Germinal center (tissue), 1 donor: ENCODE measurements at regions not wholly inside any gene's neighbourhood (a gene's known extent, or its start where the extent isn't known, plus 50 kb on each side); places are given as distances from the start of the nearest gene placed in this dataset.
"Not testable (repeated sequence)": the region's sequence is repeated elsewhere in the genome, so short reads cannot be mapped to it uniquely, and the experiment has no call there.

ENCODE experiments used
- DNase-seq: peaks from one replicate; pipeline ENCODE4 v3.0.0; 2012; ENCODE audit warnings: mixed read lengths, low spot score

GRCh38 chr2:59879700-59880131 lies 673.7 kb downstream of the BCL11A start:
- no peak for DNase-seq

GRCh38 chr2:59875836-59876235 lies 677.6 kb downstream of the BCL11A start:
- DNase-seq = no peak

GRCh38 chr2:59874971-59875755 lies 678.3 kb downstream of the BCL11A start:
- no peak for DNase-seq

- DNase-seq = no peak
Measured at GRCh38 chr2:59874361-59874760, 679.1 kb downstream of the BCL11A start.

- no peak for DNase-seq
Measured at GRCh38 chr2:59871830-59872229, 681.6 kb downstream of the BCL11A start.

GRCh38 chr2:59868981-59869380 lies 684.5 kb downstream of the BCL11A start:
- DNase-seq = no peak

GRCh38 chr2:59866436-59866835 lies 687.0 kb downstream of the BCL11A start:
- no peak for DNase-seq

- no peak for DNase-seq
Measured at GRCh38 chr2:59858540-59858939, 694.9 kb downstream of the BCL11A start.

- DNase-seq = no peak
Measured at GRCh38 chr2:59857109-59857508, 696.3 kb downstream of the BCL11A start.

GRCh38 chr2:59856391-59856790 lies 697.1 kb downstream of the BCL11A start:
- no peak for DNase-seq

- DNase-seq = no peak
Measured at GRCh38 chr2:59853032-59853431, 700.4 kb downstream of the BCL11A start.

GRCh38 chr2:59851836-59852475 lies 701.5 kb downstream of the BCL11A start:
- no peak for DNase-seq

GRCh38 chr2:59850554-59850953 lies 702.9 kb downstream of the BCL11A start:
- DNase-seq = no peak

GRCh38 chr2:59833941-59834340 lies 719.5 kb downstream of the BCL11A start:
- DNase-seq = no peak

GRCh38 chr2:59830601-59831000 lies 722.9 kb downstream of the BCL11A start:
- DNase-seq = no peak

- no peak for DNase-seq
Measured at GRCh38 chr2:59827677-59828076, 725.8 kb downstream of the BCL11A start.

GRCh38 chr2:59826177-59826576 lies 727.3 kb downstream of the BCL11A start:
- no peak for DNase-seq

- no peak for DNase-seq
Measured at GRCh38 chr2:59824314-59824713, 729.1 kb downstream of the BCL11A start.

- DNase-seq = no peak
Measured at GRCh38 chr2:59816075-59816474, 737.4 kb downstream of the BCL11A start.

GRCh38 chr2:59810283-59810682 lies 743.2 kb downstream of the BCL11A start:
- DNase-seq = not testable (repeated sequence)

GRCh38 chr2:59806486-59806885 lies 747.0 kb downstream of the BCL11A start:
- no peak for DNase-seq

GRCh38 chr2:59804732-59805131 lies 748.7 kb downstream of the BCL11A start:
- no peak for DNase-seq

- DNase-seq = no peak
Measured at GRCh38 chr2:59803586-59803985, 749.9 kb downstream of the BCL11A start.
